HFFc6 (cell line): ENCODE measurements at regions not wholly inside any gene's neighbourhood (a gene's known extent, or its start where the extent isn't known, plus 50 kb on each side); places are given as distances from the start of the nearest gene placed in this dataset.

Source experiments
- DNase-seq: peaks from one replicate; pipeline ENCODE4 v3.0.0-alpha.2; 2018
- H3K27ac Mint-ChIP-seq: 2 replicates; pipeline ENCODE4 v1.8.0; 2020; ENCODE audit warnings: mild to moderate bottlenecking, mixed read lengths
- H3K27me3 Mint-ChIP-seq: 2 replicates; pipeline ENCODE4 v1.8.0; 2021; ENCODE audit warnings: mild to moderate bottlenecking, moderate library complexity, mixed read lengths; ENCODE audit not compliant: insufficient read depth
- H3K36me3 Mint-ChIP-seq: 2 replicates; pipeline ENCODE4 v1.8.0; 2021; ENCODE audit warnings: low read depth, mixed read lengths
- H3K4me1 Mint-ChIP-seq: 2 replicates; pipeline ENCODE4 v1.8.0; 2020; ENCODE audit warnings: low read depth, mixed read lengths
- H3K4me3 Mint-ChIP-seq: 2 replicates; pipeline ENCODE4 v1.8.0; 2020; ENCODE audit warnings: mild to moderate bottlenecking, moderate library complexity, mixed read lengths
- H3K9me3 Mint-ChIP-seq: 2 replicates; pipeline ENCODE4 v1.8.0; 2020; ENCODE audit warnings: mild to moderate bottlenecking, mixed read lengths
- TF ChIP-seq, protein P1 (sequence below): fragments of 200-600 bp; sonication (generic); IDR thresholded peaks from 2 replicates; pipeline ENCODE4 v1.5.0; 2021; ENCODE audit warnings: antibody characterized with exemption, mild to moderate bottlenecking

DNA sequence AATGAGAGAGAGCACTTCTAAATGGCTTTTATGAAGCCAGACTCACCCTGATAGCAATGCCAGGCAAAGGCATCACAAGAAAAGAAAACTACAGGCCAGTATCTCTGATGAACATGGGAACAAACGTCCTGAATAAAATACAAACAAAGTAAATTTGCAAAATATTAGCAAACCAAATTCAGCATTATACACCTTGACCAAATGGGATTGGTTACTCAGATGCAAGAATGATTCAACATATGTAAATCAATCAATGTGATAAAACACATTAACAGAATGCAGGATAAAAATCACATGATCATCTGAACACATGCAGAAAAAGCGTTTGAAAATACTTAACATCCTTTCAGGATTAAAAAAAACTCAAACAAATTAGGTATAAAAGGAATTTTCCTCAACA, 494.9 kb upstream of the CCDC54 start:
- Mint-ChIP-seq H3K9me3 (peaks cover 9% of the 10 kb centered on the region), H3K4me3 (no peak overlapping the region), H3K27ac (no peak overlapping the region), H3K4me1 (no peaks in the 10 kb centered on the region; the same call in 1 of the 2 replicates), H3K36me3 (peaks cover 14% of the 10 kb centered on the region), H3K27me3 (no peaks in the 10 kb centered on the region; the same call in 1 of the 2 replicates)
- no peak for DNase-seq
- TF ChIP-seq, protein P1, sequence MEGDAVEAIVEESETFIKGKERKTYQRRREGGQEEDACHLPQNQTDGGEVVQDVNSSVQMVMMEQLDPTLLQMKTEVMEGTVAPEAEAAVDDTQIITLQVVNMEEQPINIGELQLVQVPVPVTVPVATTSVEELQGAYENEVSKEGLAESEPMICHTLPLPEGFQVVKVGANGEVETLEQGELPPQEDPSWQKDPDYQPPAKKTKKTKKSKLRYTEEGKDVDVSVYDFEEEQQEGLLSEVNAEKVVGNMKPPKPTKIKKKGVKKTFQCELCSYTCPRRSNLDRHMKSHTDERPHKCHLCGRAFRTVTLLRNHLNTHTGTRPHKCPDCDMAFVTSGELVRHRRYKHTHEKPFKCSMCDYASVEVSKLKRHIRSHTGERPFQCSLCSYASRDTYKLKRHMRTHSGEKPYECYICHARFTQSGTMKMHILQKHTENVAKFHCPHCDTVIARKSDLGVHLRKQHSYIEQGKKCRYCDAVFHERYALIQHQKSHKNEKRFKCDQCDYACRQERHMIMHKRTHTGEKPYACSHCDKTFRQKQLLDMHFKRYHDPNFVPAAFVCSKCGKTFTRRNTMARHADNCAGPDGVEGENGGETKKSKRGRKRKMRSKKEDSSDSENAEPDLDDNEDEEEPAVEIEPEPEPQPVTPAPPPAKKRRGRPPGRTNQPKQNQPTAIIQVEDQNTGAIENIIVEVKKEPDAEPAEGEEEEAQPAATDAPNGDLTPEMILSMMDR = no peak

DNA sequence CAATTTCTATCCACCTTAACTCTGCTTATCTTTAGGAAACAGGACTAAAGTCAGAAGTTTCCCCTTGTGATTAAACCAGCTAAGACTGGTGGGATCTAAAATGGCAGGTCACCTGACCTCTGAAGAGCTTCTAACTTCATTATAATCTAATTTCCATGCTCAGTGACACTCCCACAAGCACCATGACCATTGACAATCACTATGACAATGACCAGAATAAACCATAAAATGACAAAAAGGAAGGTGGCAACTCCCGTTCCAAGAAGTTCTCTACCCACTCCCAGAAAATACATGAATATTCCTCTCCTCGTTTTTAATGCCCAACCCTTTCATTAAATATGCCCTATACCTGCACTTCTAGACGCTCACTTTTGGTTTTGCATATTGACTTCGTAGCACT, 471.2 kb upstream of the CCDC54 start:
- DNase-seq = no peak
- Mint-ChIP-seq H3K4me1 (no peaks in the 10 kb centered on the region), H3K4me3 (no peak overlapping the region), H3K9me3 (no peaks in the 10 kb centered on the region), H3K27ac (no peak overlapping the region), H3K27me3 (no peaks in the 10 kb centered on the region; the same call in 1 of the 2 replicates), H3K36me3 (no peaks in the 10 kb centered on the region)
- TF ChIP-seq, protein P1 = no peak

DNA sequence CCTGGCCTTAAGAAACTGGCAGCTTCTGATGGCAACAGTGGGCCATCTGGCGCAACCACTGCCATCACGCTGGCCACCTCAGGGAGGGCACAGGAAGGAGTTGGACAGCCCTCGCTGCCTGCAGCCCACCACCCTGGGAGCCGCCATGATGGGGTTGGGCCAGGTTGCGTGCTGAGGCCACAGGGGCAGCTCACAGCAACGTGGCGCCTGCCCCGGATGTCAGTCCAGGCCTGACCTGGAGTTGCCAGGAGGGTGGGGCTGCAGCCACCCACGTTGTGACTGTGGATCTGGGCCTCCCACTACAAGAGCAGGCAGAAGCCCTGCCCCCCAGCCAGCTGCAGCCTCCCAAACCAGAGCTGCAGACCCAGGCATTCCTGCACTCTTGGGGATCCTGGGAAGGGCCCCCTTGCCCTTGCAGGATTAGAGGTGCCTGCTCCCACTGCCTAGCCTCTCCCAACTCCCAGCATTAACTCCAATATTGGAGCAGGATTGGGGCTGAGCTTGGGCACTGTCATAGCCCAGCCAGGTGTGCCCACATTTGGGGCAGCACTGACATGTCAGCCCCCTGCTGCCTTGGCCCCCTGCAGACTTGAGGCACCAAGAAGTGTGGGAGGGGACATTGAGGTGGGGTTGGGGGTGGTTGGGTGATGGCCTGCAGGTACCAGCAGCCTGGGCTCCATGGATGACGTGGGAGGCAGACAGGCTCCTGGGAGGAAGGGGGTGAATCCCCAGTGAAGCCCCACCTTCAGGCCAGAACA, 468.9 kb upstream of the CCDC54 start:
- Mint-ChIP-seq H3K27ac (no peak overlapping the region), H3K4me3 (no peak overlapping the region), H3K27me3 (no peaks in the 10 kb centered on the region; the same call in 1 of the 2 replicates), H3K4me1 (no peaks in the 10 kb centered on the region), H3K36me3 (no peaks in the 10 kb centered on the region), H3K9me3 (no peaks in the 10 kb centered on the region)
- TF ChIP-seq, protein P1 = no peak
- no peak for DNase-seq

GRCh38 chr3:106913111-106913698, 464.0 kb upstream of the CCDC54 start:
- no peak overlapping the region for H3K4me3 Mint-ChIP-seq
- DNase-seq = no peak
- H3K27ac Mint-ChIP-seq = no peak overlapping the region

GRCh38 chr3:106913966-106914365, 463.3 kb upstream of the CCDC54 start:
- no peak for DNase-seq
- Mint-ChIP-seq H3K27ac (no peak overlapping the region), H3K4me3 (no peak overlapping the region), H3K9me3 (no peaks in the 10 kb centered on the region), H3K36me3 (no peaks in the 10 kb centered on the region), H3K4me1 (no peaks in the 10 kb centered on the region), H3K27me3 (no peaks in the 10 kb centered on the region)
- TF ChIP-seq, protein P1 = no peak

More at GRCh38 chr3:106913111-106913698, 464.0 kb upstream of the CCDC54 start:
- Mint-ChIP-seq H3K36me3 (no peaks in the 10 kb centered on the region), H3K4me1 (no peaks in the 10 kb centered on the region), H3K9me3 (no peaks in the 10 kb centered on the region), H3K27me3 (no peaks in the 10 kb centered on the region)
- TF ChIP-seq, protein P1 = no peak
